ENCODE measurements at regions not wholly inside any gene's neighbourhood (a gene's known extent, or its start where the extent isn't known, plus 50 kb on each side); places are given as distances from the start of the nearest gene placed in this dataset.

DNA sequence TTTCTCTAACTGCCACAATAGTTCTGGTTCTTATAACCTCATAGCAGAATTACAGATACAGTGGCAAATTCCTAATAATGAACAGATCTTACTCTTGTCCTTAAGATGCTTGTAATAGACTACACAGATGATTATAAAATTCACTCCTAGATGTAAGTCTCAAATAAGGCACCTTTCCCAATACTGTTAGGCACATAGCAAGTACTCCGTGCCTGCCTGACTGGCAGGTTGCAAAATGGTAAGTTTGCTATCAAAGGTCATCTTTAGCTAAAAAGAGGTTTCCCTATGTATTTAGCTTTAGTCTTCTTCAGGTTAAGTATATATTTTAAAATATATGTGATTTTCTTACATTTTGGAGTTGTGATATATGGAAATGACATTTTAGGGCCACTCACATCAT lies 50.4 kb upstream of the FHIP2A start:
- Mint-ChIP-seq H3K9me3 (no peaks in the 10 kb centered on the region), H3K4me1 (peaks cover 4% of the 10 kb centered on the region), H3K36me3 (ENCODE audit: low read depth) (no peaks in the 10 kb centered on the region), H3K27ac (no peak overlapping the region), H3K27me3 (peaks cover 36% of the 10 kb centered on the region), H3K4me3 (no peak overlapping the region)
- DNase-seq = no peak
- no peak for ATAC-seq

- H3K27ac Mint-ChIP-seq = no peak overlapping the region
- H3K27me3 Mint-ChIP-seq = peaks cover 33% of the 10 kb centered on the region
- ATAC-seq = no peak
- H3K36me3 Mint-ChIP-seq (ENCODE audit: low read depth) = no peaks in the 10 kb centered on the region
- no peaks in the 10 kb centered on the region for H3K9me3 Mint-ChIP-seq
- peaks cover 4% of the 10 kb centered on the region for H3K4me1 Mint-ChIP-seq
- no peak for DNase-seq
- H3K4me3 Mint-ChIP-seq = no peak overlapping the region
Measured at GRCh38 chr10:114771749-114772148, 49.8 kb upstream of the FHIP2A start.

All from activated naive CD8-positive, alpha-beta T cell treated with anti-CD3 and anti-CD28 coated beads, Interleukin-2, amount 50 U/mL, for 24 hours (primary cell).